ENCODE measurements at regions not wholly inside any gene's neighbourhood (a gene's known extent, or its start where the extent isn't known, plus 50 kb on each side); places are given as distances from the start of the nearest gene placed in this dataset.

- no peak for DNase-seq (ENCODE audit: extremely low spot score)
- TF ChIP-seq SP1 (IDR thresholded peaks at IDR 0.05) (no peak), BHLHE40 (IDR thresholded peaks at IDR 0.05; ENCODE audit: borderline replicate concordance) (no peak), SUZ12 (IDR thresholded peaks at IDR 0.05) (no peak), FOXA1 (IDR thresholded peaks at IDR 0.05) (no peak), TARDBP (IDR thresholded peaks at IDR 0.05) (no peak), LEF1 (IDR thresholded peaks at IDR 0.05; ENCODE audit: borderline replicate concordance) (no peak), ARNT (IDR thresholded peaks at IDR 0.05) (no peak), CTBP1 (IDR thresholded peaks at IDR 0.05; ENCODE audit: borderline replicate concordance) (no peak), FOXM1 (IDR thresholded peaks at IDR 0.05; ENCODE audit: borderline replicate concordance) (no peak), ZNF384 (IDR thresholded peaks at IDR 0.05) (no peak), FOXK2 (IDR thresholded peaks at IDR 0.05) (no peak), PKNOX1 (IDR thresholded peaks at IDR 0.05) (no peak), NFRKB (IDR thresholded peaks at IDR 0.05) (no peak), L3MBTL2 (conservative IDR thresholded peaks at IDR 0.05) (no peak), HDGF (IDR thresholded peaks at IDR 0.05; ENCODE audit: borderline replicate concordance) (no peak), ELF4 (IDR thresholded peaks at IDR 0.05) (no peak)
- ChIA-PET POLR2A (no interaction called here), CTCF (no interaction called here)
Observed at GRCh38 chr18:70503060-70503459, 214.2 kb downstream of the SOCS6 start.

- no peak for DNase-seq (ENCODE audit: extremely low spot score)
- TF ChIP-seq PKNOX1 (IDR thresholded peaks at IDR 0.05): peak; percentile 90
- TF ChIP-seq TARDBP (IDR thresholded peaks at IDR 0.05): no peak
- ChIA-PET POLR2A (no interaction called here), CTCF (no interaction called here)
Observed at GRCh38 chr18:70501358-70501757, 212.5 kb downstream of the SOCS6 start.

GRCh38 chr18:70500748-70501147 is 211.9 kb downstream of the SOCS6 start:
- no peak for DNase-seq (ENCODE audit: extremely low spot score)
- TF ChIP-seq ZNF384 (IDR thresholded peaks at IDR 0.05) (no peak), LEF1 (IDR thresholded peaks at IDR 0.05; ENCODE audit: borderline replicate concordance) (no peak), ARNT (IDR thresholded peaks at IDR 0.05) (no peak), NFRKB (IDR thresholded peaks at IDR 0.05) (no peak), SUZ12 (IDR thresholded peaks at IDR 0.05) (no peak), ELF4 (IDR thresholded peaks at IDR 0.05) (no peak), FOXA1 (IDR thresholded peaks at IDR 0.05) (no peak), PKNOX1 (IDR thresholded peaks at IDR 0.05) (no peak), TARDBP (IDR thresholded peaks at IDR 0.05) (no peak), FOXK2 (IDR thresholded peaks at IDR 0.05) (no peak), HDGF (IDR thresholded peaks at IDR 0.05; ENCODE audit: borderline replicate concordance) (no peak), CTBP1 (IDR thresholded peaks at IDR 0.05; ENCODE audit: borderline replicate concordance) (no peak), FOXM1 (IDR thresholded peaks at IDR 0.05; ENCODE audit: borderline replicate concordance) (no peak), BHLHE40 (IDR thresholded peaks at IDR 0.05; ENCODE audit: borderline replicate concordance) (no peak), L3MBTL2 (conservative IDR thresholded peaks at IDR 0.05) (no peak), SP1 (IDR thresholded peaks at IDR 0.05) (no peak)
- ChIA-PET CTCF (no interaction called here), POLR2A (no interaction called here)

- POLR2A ChIA-PET: no interaction called here
Observed at GRCh38 chr18:70499218-70499691, 210.4 kb downstream of the SOCS6 start.

GRCh38 chr18:70496353-70497294 is 207.8 kb downstream of the SOCS6 start:
- TF ChIP-seq TARDBP (IDR thresholded peaks at IDR 0.05) (no peak), SP1 (IDR thresholded peaks at IDR 0.05) (no peak), PKNOX1 (IDR thresholded peaks at IDR 0.05) (no peak), NFRKB (IDR thresholded peaks at IDR 0.05) (no peak), LEF1 (IDR thresholded peaks at IDR 0.05; ENCODE audit: borderline replicate concordance) (no peak), FOXM1 (IDR thresholded peaks at IDR 0.05; ENCODE audit: borderline replicate concordance) (no peak), FOXA1 (IDR thresholded peaks at IDR 0.05) (no peak), CTBP1 (IDR thresholded peaks at IDR 0.05; ENCODE audit: borderline replicate concordance) (no peak), SUZ12 (IDR thresholded peaks at IDR 0.05) (no peak), BHLHE40 (IDR thresholded peaks at IDR 0.05; ENCODE audit: borderline replicate concordance) (no peak), FOXK2 (IDR thresholded peaks at IDR 0.05) (no peak), ARNT (IDR thresholded peaks at IDR 0.05) (no peak), HDGF (IDR thresholded peaks at IDR 0.05; ENCODE audit: borderline replicate concordance) (no peak), ZNF384 (IDR thresholded peaks at IDR 0.05) (no peak), ELF4 (IDR thresholded peaks at IDR 0.05) (no peak), L3MBTL2 (conservative IDR thresholded peaks at IDR 0.05) (no peak)
- CTCF ChIA-PET: no interaction called here
- DNase-seq (ENCODE audit: extremely low spot score): no peak
- POLR2A ChIA-PET: no interaction called here

More at GRCh38 chr18:70499218-70499691, 210.4 kb downstream of the SOCS6 start:
- no peak for TF ChIP-seq HDGF (IDR thresholded peaks at IDR 0.05; ENCODE audit: borderline replicate concordance)
- peak; percentile 37; the same call in 1 of the 2 replicates for TF ChIP-seq L3MBTL2 (conservative IDR thresholded peaks at IDR 0.05)
- TF ChIP-seq FOXK2 (IDR thresholded peaks at IDR 0.05): no peak
- no peak for TF ChIP-seq CTBP1 (IDR thresholded peaks at IDR 0.05; ENCODE audit: borderline replicate concordance)
- no peak for TF ChIP-seq FOXM1 (IDR thresholded peaks at IDR 0.05; ENCODE audit: borderline replicate concordance)
- no peak for DNase-seq (ENCODE audit: extremely low spot score)
- CTCF ChIA-PET: interaction anchor here (0.9 kb wide), 1 partner anchor 9 kb away, joined by 3 read pairs; no protein-coding TSS in a partner anchor
